K562 (cell line): ENCODE measurements at regions not wholly inside any gene's neighbourhood (a gene's known extent, or its start where the extent isn't known, plus 50 kb on each side); places are given as distances from the start of the nearest gene placed in this dataset.
"Not testable (repeated sequence)": the region's sequence is repeated elsewhere in the genome, so short reads cannot be mapped to it uniquely, and the experiment has no call there.

Source experiments
- ATAC-seq: fragments of 200-7000 bp; cut with Tn5 transposase; 3 replicates; pipeline ENCODE4 v1.9.1; 2020; ENCODE audit warnings: moderate library complexity
- BruUV-seq: library from RNA; stranded (reverse); fragments of 400-500 nt; replicated peaks from 2 replicates; lab custom pipeline; 2021; lab: Mats Ljungman, UMichigan
- CTCF ChIA-PET: fragments of 300-600 bp; formaldehyde crosslinking; extraction: SDS; loops from one replicate; lab custom pipeline; 2021; ENCODE audit warnings: low intra/inter-chr PET ratio; lab: Yijun Ruan, JAX
- POLR2A ChIA-PET: fragments of 300-600, 350-650 bp; sonication (Branson Sonifier 250); formaldehyde crosslinking; extraction: SDS; loops from one replicate; lab custom pipeline; 2021; ENCODE audit warnings: antibody characterized with exemption, inconsistent platforms; lab: Yijun Ruan, JAX
- DNase-seq, 4 experiments: peaks; one replicate each; pipeline versions ENCODE4 v3.0.0 to v3.0.0-alpha.2; 2011 to 2018; ENCODE audit warnings: low spot score in 3 of 4, mixed read lengths in 3 of 4; ENCODE audit errors: extremely low read depth in 1 of 4
- FAIRE-seq: peaks from 2 replicates; lab custom pipeline; 2011; peaks lifted over from hg19 to GRCh38; lab: Jason Lieb, UNC
- H2AFZ ChIP-seq: 2 replicates; pipeline ENCODE4 v1.6.0; 2011; ENCODE audit warnings: low read depth, low read length, control low read depth, inconsistent platforms
- H3K27ac ChIP-seq: fragments of 200-600 bp; 3 replicates; pipeline ENCODE4 v1.8.0; 2011; ENCODE audit warnings: low read depth, mild to moderate bottlenecking, control low read depth, inconsistent platforms, low read length, moderate library complexity, mixed read lengths; ENCODE audit errors: extremely low read depth
- H3K27me3 ChIP-seq, 2 experiments: fragments of 300-600 bp in 1 of 2; 2 replicates in 1 of 2; 3 replicates in 1 of 2; pipeline versions ENCODE4 v1.6.0 to v1.8.0; 2011; ENCODE audit warnings: inconsistent platforms in 2 of 2, low read length in 2 of 2, mild to moderate bottlenecking in 1 of 2, mixed read lengths in 1 of 2, moderate library complexity in 1 of 2; ENCODE audit not compliant: control insufficient read depth in 2 of 2, insufficient read depth in 2 of 2
- H3K36me3 ChIP-seq: fragments of 300-600 bp; 3 replicates; pipeline ENCODE4 v1.8.0; 2011; ENCODE audit warnings: mild to moderate bottlenecking, low read length, inconsistent platforms; ENCODE audit not compliant: control insufficient read depth, insufficient read depth
- H3K4me1 ChIP-seq, 2 experiments: fragments of 200-600 bp in 1 of 2; replicated peaks in 1 of 2; 2 replicates in 1 of 2; 3 replicates in 1 of 2; pipeline versions ENCODE4 v1.5.1 to v1.8.0; 2011; ENCODE audit warnings: inconsistent platforms in 2 of 2, low read length in 2 of 2, mild to moderate bottlenecking in 1 of 2, mixed read lengths in 1 of 2, moderate library complexity in 1 of 2; ENCODE audit not compliant: control insufficient read depth in 2 of 2, insufficient read depth in 2 of 2
- H3K4me2 ChIP-seq: 2 replicates; pipeline ENCODE4 v1.6.1; 2011; ENCODE audit warnings: low read length, control low read depth, inconsistent platforms, mixed read lengths; ENCODE audit not compliant: insufficient read depth
- H3K4me3 ChIP-seq: fragments of 200-600 bp; sonication (generic), shearing (Covaris generic); 2 replicates; pipeline ENCODE4 v1.5.1; 2016; ENCODE audit warnings: control low read depth, inconsistent platforms
- H3K79me2 ChIP-seq: fragments of 200-600 bp; 3 replicates; pipeline ENCODE4 v1.8.0; 2011; ENCODE audit warnings: low read length, inconsistent platforms; ENCODE audit not compliant: control insufficient read depth, insufficient read depth
- H3K9ac ChIP-seq, 2 experiments: 2 replicates each; pipeline versions ENCODE4 v1.6.0 to v1.6.1; 2011; ENCODE audit warnings: low read depth in 2 of 2, low read length in 2 of 2, control low read depth in 1 of 2, inconsistent platforms in 1 of 2, mild to moderate bottlenecking in 1 of 2, mixed read lengths in 1 of 2; ENCODE audit not compliant: insufficient read depth in 1 of 2
- H3K9me1 ChIP-seq: one replicate; pipeline ENCODE4 v1.6.0; 2011; ENCODE audit warnings: inconsistent platforms, mild to moderate bottlenecking, low read length, moderate library complexity; ENCODE audit not compliant: control insufficient read depth, insufficient read depth
- H3K9me3 ChIP-seq: replicated peaks from 2 replicates; pipeline ENCODE4 v1.5.1; 2011; ENCODE audit warnings: low read depth, low read length, inconsistent platforms; ENCODE audit not compliant: control insufficient read depth, insufficient read depth
- H4K20me1 ChIP-seq: replicated peaks from 2 replicates; pipeline ENCODE4 v1.6.1; 2011; ENCODE audit warnings: low read length, inconsistent platforms, mixed read lengths; ENCODE audit not compliant: control insufficient read depth, insufficient read depth
- CGGBP1 ChIP-seq: fragments of 250-450 bp; sonication (Bioruptor Pico); IDR thresholded peaks from 2 replicates; pipeline ENCODE4 v1.9.0; 2021; ENCODE audit warnings: mild to moderate bottlenecking
- GATAD2A ChIP-seq: fragments of 450-650 bp; IDR thresholded peaks from 2 replicates; pipeline ENCODE4 v1.6.1; 2017
- HNRNPUL1 ChIP-seq: fragments of 200-400 bp; formaldehyde crosslinking; IDR thresholded peaks from 2 replicates; pipeline ENCODE4 v1.6.1; 2017; ENCODE audit warnings: low read length
- PCBP1 ChIP-seq: fragments of 200-400 bp; formaldehyde crosslinking; IDR thresholded peaks from 2 replicates; pipeline ENCODE4 v1.6.1; 2018; ENCODE audit warnings: mild to moderate bottlenecking, low read depth, low read length; ENCODE audit not compliant: poor library complexity, severe bottlenecking
- WGBS: fragments of 100-300 bp; shearing (Covaris generic); methylation state at CpG from one replicate; pipeline ENCODE4 v1.1.6; 2016; ENCODE audit warnings: low coverage, mixed read lengths; ENCODE audit not compliant: insufficient coverage; ENCODE audit errors: missing lambda C conversion rate; 5-methylcytosine and 5-hydroxymethylcytosine counted together
- in situ Hi-C: fragments of 300-500 bp; cut with MboI; formaldehyde crosslinking; loops from 4 replicates; pipeline ENCODE4 v1.15.0; 2018; ENCODE audit warnings: inconsistent platforms, mixed read lengths
- intact Hi-C: fragments of 100-400 bp; cut with micrococcal nuclease; formaldehyde crosslinking; loops from 2 replicates; pipeline ENCODE4 v1.14.2; 2022

DNA sequence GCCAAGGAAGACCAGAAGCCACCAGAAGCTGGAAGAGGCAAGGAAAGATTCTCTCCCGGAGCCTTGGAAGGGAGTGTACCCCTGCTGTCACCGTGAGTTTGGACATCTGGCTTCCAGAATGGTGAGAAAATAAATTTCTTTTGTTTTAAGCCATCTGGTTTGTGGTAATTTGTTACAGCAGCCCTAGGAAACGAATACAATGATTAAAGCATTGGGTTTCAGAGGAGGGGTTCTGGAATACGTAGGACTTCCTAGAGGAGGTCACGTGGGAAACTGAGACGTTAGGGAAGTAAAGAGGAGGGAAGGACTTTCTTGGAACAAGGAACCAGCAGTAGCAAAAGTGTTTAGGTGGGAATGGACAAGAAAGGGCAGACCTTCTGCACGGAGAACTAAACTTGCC is 377.7 kb downstream of the IL20RB start:
- Histone ChIP-seq H3K9me1 (no peaks in the 10 kb centered on the region), H3K4me2 (no peak overlapping the region), H3K9ac (no peak overlapping the region), H3K9me3 (no peaks in the 10 kb centered on the region), H3K27ac (no peak overlapping the region), H3K4me1 (no peaks in the 10 kb centered on the region)
- WGBS = 0% methylated on average over 6 of the region's 7 CpGs
- DNase-seq (no peak), ATAC-seq (no peak), FAIRE-seq (no peak)
- CTCF ChIA-PET = no interaction called here
- TF ChIP-seq GATAD2A = no peak
- no peak for TF ChIP-seq CGGBP1 (CRISPR knock-in tag)
- TF ChIP-seq PCBP1 = no peak
- TF ChIP-seq HNRNPUL1 = no peak
- TF ChIP-seq, all 486 proteins: peak for 0
- BruUV-seq = no TSS peak
- Histone ChIP-seq H3K36me3 (no peaks in the 10 kb centered on the region), H2AFZ (no peak overlapping the region), H3K27me3 (no peaks in the 10 kb centered on the region), H3K4me3 (no peak overlapping the region), H4K20me1 (no peaks in the 10 kb centered on the region), H3K79me2 (no peaks in the 10 kb centered on the region)
- POLR2A ChIA-PET = no interaction called here
- intact Hi-C loops = no loop called here
- in situ Hi-C loops = no loop called here

GRCh38 chr3:137338400-137338799 is 380.6 kb downstream of the IL20RB start:
- intact Hi-C loops, FAIRE-seq, H3K79me2 ChIP-seq, H3K9ac ChIP-seq, H3K9me1 ChIP-seq, H3K36me3 ChIP-seq, H2AFZ ChIP-seq, H3K9me3 ChIP-seq, DNase-seq, CTCF ChIA-PET, ATAC-seq, H3K4me1 ChIP-seq, in situ Hi-C loops, H4K20me1 ChIP-seq, POLR2A ChIA-PET, H3K4me2 ChIP-seq, H3K27me3 ChIP-seq, H3K27ac ChIP-seq, H3K4me3 ChIP-seq, BruUV-seq: not testable (repeated sequence)
- WGBS = 0% methylated on average over 5 of the region's 5 CpGs
